ENCODE measurements at regions not wholly inside any gene's neighbourhood (a gene's known extent, or its start where the extent isn't known, plus 50 kb on each side); places are given as distances from the start of the nearest gene placed in this dataset.

DNA sequence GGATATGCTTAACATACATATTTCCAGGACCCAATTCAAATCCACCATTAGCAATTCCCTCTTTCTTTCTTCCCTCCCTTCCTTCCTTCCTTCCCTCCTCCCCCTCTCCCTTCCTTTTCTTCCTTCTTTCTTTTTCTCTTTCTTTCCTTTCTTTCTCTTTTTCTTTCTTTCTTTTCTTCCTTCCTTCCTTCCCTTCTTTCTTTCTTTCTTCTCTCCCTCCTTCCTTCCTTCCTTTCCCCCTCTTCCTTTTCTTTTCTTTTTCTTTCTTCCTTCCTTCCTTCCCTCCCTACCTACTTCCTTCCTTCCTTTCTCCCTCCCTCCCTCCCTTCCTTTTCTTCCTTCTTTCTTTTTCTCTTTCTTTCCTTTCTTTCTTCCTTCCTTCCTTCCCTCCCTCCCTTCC, 332.0 kb downstream of the TMEM161B start:
- Mint-ChIP-seq H3K4me3 (ENCODE audit: unreplicated experiment) (no peak overlapping the region), H3K9me3 (ENCODE audit: unreplicated experiment) (no peaks in the 10 kb centered on the region), H3K36me3 (ENCODE audit: insufficient read depth, unreplicated experiment) (no peaks in the 10 kb centered on the region), H3K4me1 (ENCODE audit: low read depth, unreplicated experiment) (no peaks in the 10 kb centered on the region), H3K27me3 (ENCODE audit: insufficient read depth, unreplicated experiment) (peaks cover 10% of the 10 kb centered on the region), H3K27ac (ENCODE audit: unreplicated experiment) (no peak overlapping the region)
- TF ChIP-seq, protein P1, sequence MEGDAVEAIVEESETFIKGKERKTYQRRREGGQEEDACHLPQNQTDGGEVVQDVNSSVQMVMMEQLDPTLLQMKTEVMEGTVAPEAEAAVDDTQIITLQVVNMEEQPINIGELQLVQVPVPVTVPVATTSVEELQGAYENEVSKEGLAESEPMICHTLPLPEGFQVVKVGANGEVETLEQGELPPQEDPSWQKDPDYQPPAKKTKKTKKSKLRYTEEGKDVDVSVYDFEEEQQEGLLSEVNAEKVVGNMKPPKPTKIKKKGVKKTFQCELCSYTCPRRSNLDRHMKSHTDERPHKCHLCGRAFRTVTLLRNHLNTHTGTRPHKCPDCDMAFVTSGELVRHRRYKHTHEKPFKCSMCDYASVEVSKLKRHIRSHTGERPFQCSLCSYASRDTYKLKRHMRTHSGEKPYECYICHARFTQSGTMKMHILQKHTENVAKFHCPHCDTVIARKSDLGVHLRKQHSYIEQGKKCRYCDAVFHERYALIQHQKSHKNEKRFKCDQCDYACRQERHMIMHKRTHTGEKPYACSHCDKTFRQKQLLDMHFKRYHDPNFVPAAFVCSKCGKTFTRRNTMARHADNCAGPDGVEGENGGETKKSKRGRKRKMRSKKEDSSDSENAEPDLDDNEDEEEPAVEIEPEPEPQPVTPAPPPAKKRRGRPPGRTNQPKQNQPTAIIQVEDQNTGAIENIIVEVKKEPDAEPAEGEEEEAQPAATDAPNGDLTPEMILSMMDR (IDR thresholded peaks at IDR 0.05; ENCODE audit: insufficient read depth in 1 of 2, low read depth in 1 of 2, low read length in 1 of 2, severe bottlenecking in 1 of 2, unreplicated experiment in 1 of 2), result no peak
- BruUV-seq (replicated peaks), result no TSS peak
- Histone ChIP-seq H3K4me1 (no peaks in the 10 kb centered on the region), H3K4me3 (ENCODE audit: low read depth, low read length) (no peak overlapping the region), H3K36me3 (ENCODE audit: control insufficient read depth, insufficient read depth, low read length) (no peaks in the 10 kb centered on the region), H3K9me3 (no peaks in the 10 kb centered on the region), H3K27me3 (replicated peaks; ENCODE audit: control insufficient read depth, insufficient read depth, low read length) (no peaks in the 10 kb centered on the region)
- ChIA-PET CTCF (no interaction called here), POLR2A (no interaction called here)
- DNase-seq, result no peak
- intact Hi-C loops (cut with micrococcal nuclease; ENCODE audit: unreplicated experiment), result no loop called here

DNA sequence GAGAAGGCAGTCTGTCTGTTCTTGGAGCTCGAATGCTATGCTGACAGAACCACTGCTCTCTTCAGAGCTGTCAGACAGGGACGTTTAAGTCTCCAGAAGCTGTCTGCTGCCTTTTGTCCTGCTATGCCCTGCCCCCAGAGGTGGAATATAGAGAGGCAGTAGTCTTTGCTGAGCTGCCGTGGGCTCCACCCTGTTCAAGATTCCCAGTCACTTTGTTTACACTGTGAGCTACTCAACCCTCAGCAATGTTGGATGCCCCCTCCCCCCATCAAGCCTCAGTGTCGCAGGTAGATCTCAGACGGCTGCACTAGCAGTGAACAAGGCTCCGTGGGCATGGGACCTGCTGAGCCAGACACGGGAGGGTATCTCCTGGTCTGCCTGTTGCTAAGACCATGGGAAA, 344.2 kb downstream of the TMEM161B start:
- ChIA-PET CTCF (no interaction called here), POLR2A (no interaction called here)
- H3K4me1 ChIP-seq, result 0 out of 2 replicates have a peak, but pooled peaks cover 4% of the 10 kb centered on the region
- no peaks in the 10 kb centered on the region for H3K36me3 ChIP-seq (ENCODE audit: control insufficient read depth, insufficient read depth, low read length)
- BruUV-seq (replicated peaks), result no TSS peak
- no peak overlapping the region for H3K4me3 ChIP-seq (ENCODE audit: low read depth, low read length)
- peaks cover 7% of the 10 kb centered on the region for H3K27me3 Mint-ChIP-seq (ENCODE audit: insufficient read depth, unreplicated experiment)
- no peaks in the 10 kb centered on the region for H3K4me1 Mint-ChIP-seq (ENCODE audit: low read depth, unreplicated experiment)
- peak; percentile 22 to 41 for DNase-seq
- TF ChIP-seq, protein P1 (IDR thresholded peaks at IDR 0.05; ENCODE audit: insufficient read depth in 1 of 2, low read depth in 1 of 2, low read length in 1 of 2, severe bottlenecking in 1 of 2, unreplicated experiment in 1 of 2), result peak in 1 of 2 experiments; percentile 2
- H3K27me3 ChIP-seq (replicated peaks; ENCODE audit: control insufficient read depth, insufficient read depth, low read length), result no peaks in the 10 kb centered on the region
- no peaks in the 10 kb centered on the region for H3K36me3 Mint-ChIP-seq (ENCODE audit: insufficient read depth, unreplicated experiment)
- no peaks in the 10 kb centered on the region for H3K9me3 Mint-ChIP-seq (ENCODE audit: unreplicated experiment)
- H3K4me3 Mint-ChIP-seq (ENCODE audit: unreplicated experiment), result no peak overlapping the region
- intact Hi-C loops (cut with micrococcal nuclease; ENCODE audit: unreplicated experiment), result no loop called here
- H3K27ac Mint-ChIP-seq (ENCODE audit: unreplicated experiment), result no peak overlapping the region
- no peaks in the 10 kb centered on the region for H3K9me3 ChIP-seq

GRCh38 chr5:87916320-87916719, 352.3 kb downstream of the TMEM161B start:
- Mint-ChIP-seq H3K4me1 (ENCODE audit: low read depth, unreplicated experiment) (no peaks in the 10 kb centered on the region), H3K27me3 (ENCODE audit: insufficient read depth, unreplicated experiment) (no peaks in the 10 kb centered on the region), H3K36me3 (ENCODE audit: insufficient read depth, unreplicated experiment) (no peaks in the 10 kb centered on the region), H3K9me3 (ENCODE audit: unreplicated experiment) (no peaks in the 10 kb centered on the region), H3K27ac (ENCODE audit: unreplicated experiment) (no peak overlapping the region), H3K4me3 (ENCODE audit: unreplicated experiment) (no peak overlapping the region)
- H3K4me1 ChIP-seq, result no peaks in the 10 kb centered on the region
- H3K27me3 ChIP-seq (replicated peaks; ENCODE audit: control insufficient read depth, insufficient read depth, low read length), result no peaks in the 10 kb centered on the region
- H3K36me3 ChIP-seq (ENCODE audit: control insufficient read depth, insufficient read depth, low read length), result no peaks in the 10 kb centered on the region
- TF ChIP-seq, protein P1 (IDR thresholded peaks at IDR 0.05; ENCODE audit: insufficient read depth in 1 of 2, low read depth in 1 of 2, low read length in 1 of 2, severe bottlenecking in 1 of 2, unreplicated experiment in 1 of 2), result no peak
- ChIA-PET CTCF (interaction anchor here (0.6 kb wide), 1 partner anchor 20 kb away, joined by 3 read pairs; no protein-coding TSS in a partner anchor), POLR2A (no interaction called here)
- no peaks in the 10 kb centered on the region for H3K9me3 ChIP-seq
- BruUV-seq (replicated peaks), result no TSS peak
- DNase-seq, result no peak
- no peak overlapping the region for H3K4me3 ChIP-seq (ENCODE audit: low read depth, low read length)
- intact Hi-C loops (cut with micrococcal nuclease; ENCODE audit: unreplicated experiment), result no loop called here
